ENCODE measurements at regions not wholly inside any gene's neighbourhood (a gene's known extent, or its start where the extent isn't known, plus 50 kb on each side); places are given as distances from the start of the nearest gene placed in this dataset.
A peak's percentile ranks its signal among the peaks of the same experiment; 100 is the strongest.

DNA sequence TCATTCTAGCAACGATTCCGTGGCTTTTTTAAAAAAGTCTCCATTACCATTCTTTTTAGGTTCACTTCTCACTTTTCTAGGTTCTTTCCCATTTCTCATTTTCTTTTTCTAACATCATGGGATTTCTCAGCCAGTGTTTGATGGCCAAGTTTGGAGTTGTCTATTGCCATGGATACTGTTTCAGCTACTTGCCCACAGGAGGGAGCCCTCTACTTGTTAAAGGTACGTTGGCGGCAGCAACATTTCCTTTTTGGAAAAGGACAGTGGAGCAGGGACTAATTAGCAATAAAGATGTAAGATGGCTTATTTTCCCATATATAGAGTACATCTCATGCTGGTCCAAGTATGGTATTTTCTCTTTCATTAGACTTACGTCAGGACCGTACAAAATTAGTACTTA, 2257.5 kb upstream of the C9orf72 start:
- H3K36me3 Mint-ChIP-seq (ENCODE audit: low read depth), result no peaks in the 10 kb centered on the region
- no peaks in the 10 kb centered on the region for H3K27me3 Mint-ChIP-seq (ENCODE audit: low read depth)
- H3K9me3 Mint-ChIP-seq, result peaks cover 11% of the 10 kb centered on the region
- H3K4me1 Mint-ChIP-seq, result no peaks in the 10 kb centered on the region
- TF ChIP-seq, protein P1, sequence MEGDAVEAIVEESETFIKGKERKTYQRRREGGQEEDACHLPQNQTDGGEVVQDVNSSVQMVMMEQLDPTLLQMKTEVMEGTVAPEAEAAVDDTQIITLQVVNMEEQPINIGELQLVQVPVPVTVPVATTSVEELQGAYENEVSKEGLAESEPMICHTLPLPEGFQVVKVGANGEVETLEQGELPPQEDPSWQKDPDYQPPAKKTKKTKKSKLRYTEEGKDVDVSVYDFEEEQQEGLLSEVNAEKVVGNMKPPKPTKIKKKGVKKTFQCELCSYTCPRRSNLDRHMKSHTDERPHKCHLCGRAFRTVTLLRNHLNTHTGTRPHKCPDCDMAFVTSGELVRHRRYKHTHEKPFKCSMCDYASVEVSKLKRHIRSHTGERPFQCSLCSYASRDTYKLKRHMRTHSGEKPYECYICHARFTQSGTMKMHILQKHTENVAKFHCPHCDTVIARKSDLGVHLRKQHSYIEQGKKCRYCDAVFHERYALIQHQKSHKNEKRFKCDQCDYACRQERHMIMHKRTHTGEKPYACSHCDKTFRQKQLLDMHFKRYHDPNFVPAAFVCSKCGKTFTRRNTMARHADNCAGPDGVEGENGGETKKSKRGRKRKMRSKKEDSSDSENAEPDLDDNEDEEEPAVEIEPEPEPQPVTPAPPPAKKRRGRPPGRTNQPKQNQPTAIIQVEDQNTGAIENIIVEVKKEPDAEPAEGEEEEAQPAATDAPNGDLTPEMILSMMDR (IDR thresholded peaks at IDR 0.05; ENCODE audit: unreplicated experiment in 3 of 3), result peak; percentile 63 to 73 (median 68)
- no peak overlapping the region for H3K4me3 Mint-ChIP-seq
- H3K27ac Mint-ChIP-seq, result no peak overlapping the region

DNA sequence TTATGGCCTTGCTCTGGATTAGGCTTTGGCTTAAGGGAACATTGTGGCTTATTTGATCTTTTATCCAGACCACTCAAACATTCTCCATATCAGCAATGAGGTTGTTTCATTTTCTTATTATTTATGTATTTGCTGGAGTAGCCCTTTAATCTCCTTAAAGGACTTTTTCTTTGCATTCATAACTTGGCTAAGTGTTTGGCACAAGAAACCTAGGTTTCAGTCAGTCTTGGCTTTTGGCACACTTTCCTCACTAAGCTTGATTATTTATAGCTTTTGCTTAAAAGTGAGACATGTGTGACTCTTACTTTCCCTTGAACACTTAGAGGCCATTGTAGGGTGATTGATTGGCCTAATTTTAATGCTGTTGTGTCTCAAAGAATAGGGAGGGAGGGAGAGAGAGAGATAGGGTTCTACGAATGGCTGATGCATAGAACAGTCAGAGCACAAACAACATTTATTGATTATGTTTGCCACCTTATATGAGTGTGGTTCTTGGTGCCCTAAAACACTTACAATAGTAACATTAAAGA, 2265.3 kb upstream of the C9orf72 start:
- Mint-ChIP-seq H3K36me3 (ENCODE audit: low read depth) (no peaks in the 10 kb centered on the region), H3K27me3 (ENCODE audit: low read depth) (no peaks in the 10 kb centered on the region), H3K27ac (peak overlapping the region in 2 of 3 experiments; percentile 10 to 58), H3K4me1 (peaks cover 8% of the 10 kb centered on the region), H3K4me3 (no peak overlapping the region), H3K9me3 (no peaks in the 10 kb centered on the region)
- TF ChIP-seq, protein P1 (IDR thresholded peaks at IDR 0.05; ENCODE audit: unreplicated experiment in 3 of 3), result no peak

DNA sequence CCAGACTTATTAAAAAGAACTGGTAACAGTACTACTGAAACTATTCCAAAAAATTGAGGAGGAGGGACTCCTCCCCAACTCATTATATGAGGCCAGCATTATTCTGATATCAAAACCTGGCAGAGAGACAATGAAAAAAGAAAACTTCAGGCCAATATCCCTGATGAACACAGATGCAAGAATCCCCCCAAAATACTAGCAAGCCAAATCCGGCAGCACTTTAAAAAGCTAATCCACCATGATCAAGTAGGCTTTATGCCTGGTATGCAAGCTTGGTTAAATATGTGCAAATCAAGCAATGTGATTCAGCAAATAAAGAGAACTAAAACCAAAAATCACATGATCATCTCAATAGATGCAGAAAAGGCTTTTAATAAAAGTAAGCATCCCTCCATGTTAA, 2271.0 kb upstream of the C9orf72 start:
- Mint-ChIP-seq H3K27ac (no peak overlapping the region), H3K36me3 (ENCODE audit: low read depth) (no peaks in the 10 kb centered on the region), H3K9me3 (no peaks in the 10 kb centered on the region), H3K27me3 (ENCODE audit: low read depth) (peaks cover 7% of the 10 kb centered on the region), H3K4me3 (no peak overlapping the region), H3K4me1 (peaks cover 10% of the 10 kb centered on the region)
- TF ChIP-seq, protein P1 (IDR thresholded peaks at IDR 0.05; ENCODE audit: unreplicated experiment in 3 of 3), result no peak

DNA sequence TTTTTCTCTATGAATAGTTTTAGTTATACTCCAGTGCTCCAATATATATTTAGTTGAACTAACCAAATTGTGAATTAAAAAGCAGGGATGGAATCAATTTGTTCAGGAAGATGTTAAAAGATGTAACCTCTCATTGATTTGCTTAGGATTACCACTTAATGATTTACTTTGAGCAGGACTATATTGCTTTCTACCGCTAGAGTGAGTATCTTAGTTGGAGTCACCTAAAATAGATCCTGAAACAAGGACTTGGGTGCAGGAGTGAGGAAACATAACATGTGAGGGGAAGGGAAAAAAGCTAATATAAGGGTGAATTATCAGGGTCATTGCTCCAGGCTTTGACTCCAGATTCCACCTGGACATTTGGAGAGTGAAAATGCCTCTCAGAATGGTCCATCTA, 2277.4 kb upstream of the C9orf72 start:
- H3K9me3 Mint-ChIP-seq, result no peaks in the 10 kb centered on the region
- no peaks in the 10 kb centered on the region for H3K36me3 Mint-ChIP-seq (ENCODE audit: low read depth)
- TF ChIP-seq, protein P1 (IDR thresholded peaks at IDR 0.05; ENCODE audit: unreplicated experiment in 3 of 3), result no peak
- no peaks in the 10 kb centered on the region for H3K4me1 Mint-ChIP-seq
- no peak overlapping the region for H3K4me3 Mint-ChIP-seq
- H3K27ac Mint-ChIP-seq, result no peak overlapping the region
- H3K27me3 Mint-ChIP-seq (ENCODE audit: low read depth), result peaks cover 3% of the 10 kb centered on the region

DNA sequence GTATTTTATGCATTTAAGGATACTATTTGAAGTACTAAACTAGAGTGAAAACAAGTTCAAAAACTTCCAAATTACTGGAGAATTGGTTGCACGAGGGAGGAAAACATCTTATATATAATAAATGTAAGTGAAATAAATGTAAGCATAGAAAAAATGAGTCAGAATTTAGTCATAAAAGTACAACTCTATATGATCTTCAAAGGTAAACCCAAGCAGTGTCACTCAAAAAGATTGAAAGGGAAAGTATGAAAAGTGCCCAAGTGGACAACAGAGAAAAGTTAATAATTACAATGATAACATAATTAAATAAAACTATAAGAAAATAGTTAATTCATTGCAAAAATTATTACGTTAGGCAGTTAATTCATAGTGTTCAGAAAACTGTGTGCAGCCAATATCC, 2288.5 kb upstream of the C9orf72 start:
- H3K4me3 Mint-ChIP-seq, result no peak overlapping the region
- no peak overlapping the region for H3K27ac Mint-ChIP-seq
- no peaks in the 10 kb centered on the region for H3K36me3 Mint-ChIP-seq (ENCODE audit: low read depth)
- H3K27me3 Mint-ChIP-seq (ENCODE audit: low read depth), result no peaks in the 10 kb centered on the region
- H3K9me3 Mint-ChIP-seq, result no peaks in the 10 kb centered on the region
- TF ChIP-seq, protein P1 (IDR thresholded peaks at IDR 0.05; ENCODE audit: unreplicated experiment in 3 of 3), result no peak
- no peaks in the 10 kb centered on the region for H3K4me1 Mint-ChIP-seq

DNA sequence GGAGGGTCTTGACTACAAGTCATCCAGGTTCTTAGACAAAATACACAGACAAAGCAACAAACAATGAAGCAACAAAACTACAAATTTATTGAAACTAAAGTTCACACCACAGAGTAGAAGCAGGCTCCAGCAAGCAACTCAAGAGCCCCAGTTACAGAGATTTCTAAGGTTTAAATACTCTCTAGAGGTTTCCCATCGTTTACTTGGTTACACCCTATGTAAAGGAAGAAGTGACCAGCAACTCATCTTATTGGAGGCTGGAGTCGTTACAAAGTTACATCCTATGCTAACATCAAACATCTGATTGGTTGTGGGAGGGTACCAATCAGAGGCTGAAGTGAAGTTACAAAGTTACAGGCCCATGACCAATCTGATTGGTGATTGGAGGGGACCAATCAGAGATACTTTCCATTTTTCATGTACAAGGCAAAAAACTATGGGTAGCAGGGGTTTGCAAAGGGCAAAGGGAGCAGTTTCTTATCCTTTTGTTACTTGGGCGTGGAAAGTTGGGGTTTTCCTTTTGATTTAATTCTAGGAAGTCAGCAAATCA, 2292.6 kb upstream of the C9orf72 start:
- Mint-ChIP-seq H3K4me3 (no peak overlapping the region), H3K9me3 (peaks cover 8% of the 10 kb centered on the region), H3K4me1 (no peaks in the 10 kb centered on the region), H3K36me3 (ENCODE audit: low read depth) (no peaks in the 10 kb centered on the region), H3K27ac (no peak overlapping the region), H3K27me3 (ENCODE audit: low read depth) (no peaks in the 10 kb centered on the region)
- TF ChIP-seq, protein P1 (IDR thresholded peaks at IDR 0.05; ENCODE audit: unreplicated experiment in 3 of 3), result no peak
